Neural progenitor cell (in vitro differentiated cells): ENCODE measurements at regions not wholly inside any gene's neighbourhood (a gene's known extent, or its start where the extent isn't known, plus 50 kb on each side); places are given as distances from the start of the nearest gene placed in this dataset.

Experiments
- CTCF ChIP-seq: fragments of 200-600 bp; sonication (generic); IDR thresholded peaks from 2 replicates; pipeline ENCODE4 v1.5.1; 2017; ENCODE audit warnings: antibody characterized with exemption, mild to moderate bottlenecking
- EZH2 ChIP-seq: fragments of 200-600 bp; sonication (generic); IDR thresholded peaks from 2 replicates; pipeline ENCODE4 v1.6.1; 2017; ENCODE audit warnings: antibody characterized with exemption, mild to moderate bottlenecking, moderate library complexity

- TF ChIP-seq EZH2 (no peak), CTCF (no peak)
These were observed 332.5 kb downstream of the WDR11 start for GRCh38 chr10:121183707-121184106.
